PC-3 (cell line): ENCODE measurements at regions not wholly inside any gene's neighbourhood (a gene's known extent, or its start where the extent isn't known, plus 50 kb on each side); places are given as distances from the start of the nearest gene placed in this dataset.

Experiments
- ATAC-seq: fragments of 200-7000 bp; cut with Tn5 transposase; 2 replicates; pipeline ENCODE4 v1.9.1; 2020; ENCODE audit warnings: mild to moderate bottlenecking, moderate library complexity
- BruUV-seq: library from RNA; stranded (reverse); fragments of 400-500 nt; replicated peaks from 2 replicates; lab custom pipeline; 2021; lab: Mats Ljungman, UMichigan
- CTCF ChIA-PET: fragments of 300-600 bp; sonication (Branson Sonifier 250); formaldehyde crosslinking; loops from one replicate; lab custom pipeline; 2022; ENCODE audit warnings: antibody characterized with exemption; lab: Charles Lee
- POLR2A ChIA-PET: fragments of 300-600 bp; sonication (Branson Sonifier 250); formaldehyde crosslinking; loops from one replicate; lab custom pipeline; 2022; ENCODE audit warnings: antibody characterized with exemption; ENCODE audit not compliant: unreplicated experiment; lab: Charles Lee
- DNase-seq: peaks from one replicate; pipeline ENCODE4 v3.0.0-alpha.2; 2015
- H2AFZ ChIP-seq: fragments of 300-600 bp; sonication (generic); 2 replicates; pipeline ENCODE4 v1.6.0; 2016; ENCODE audit warnings: antibody characterized with exemption, low read length
- H3F3A ChIP-seq: fragments of 300-600 bp; sonication (generic); one replicate; pipeline ENCODE4 v1.6.0; 2017; ENCODE audit warnings: antibody characterized with exemption, low read length, control low read depth, mild to moderate bottlenecking; ENCODE audit not compliant: unreplicated experiment
- H3K27ac ChIP-seq: fragments of 300-600 bp; sonication (generic); 2 replicates; pipeline ENCODE4 v1.5.1; 2016; ENCODE audit warnings: mild to moderate bottlenecking, low read length
- H3K27me3 ChIP-seq: fragments of 300-600 bp; sonication (generic); 2 replicates; pipeline ENCODE4 v1.6.1; 2016; ENCODE audit warnings: low read length, mixed read lengths
- H3K36me3 ChIP-seq: fragments of 300-600 bp; sonication (generic); 2 replicates; pipeline ENCODE4 v1.6.1; 2016; ENCODE audit warnings: low read depth, mixed run types, low read length, mixed read lengths
- H3K4me1 ChIP-seq: fragments of 300-600 bp; sonication (generic); 2 replicates; pipeline ENCODE4 v1.5.1; 2016; ENCODE audit warnings: low read length; ENCODE audit not compliant: insufficient read depth
- H3K4me2 ChIP-seq: fragments of 300-600 bp; sonication (generic); 2 replicates; pipeline ENCODE4 v1.6.0; 2016; ENCODE audit warnings: low read length
- H3K4me3 ChIP-seq: fragments of 300-600 bp; sonication (generic); 2 replicates; pipeline ENCODE4 v1.5.1; 2016; ENCODE audit warnings: mild to moderate bottlenecking, low read length, mixed read lengths
- H3K79me2 ChIP-seq: fragments of 300-600 bp; sonication (generic); 2 replicates; pipeline ENCODE4 v1.6.1; 2017; ENCODE audit warnings: low read length, mixed read lengths
- H3K9ac ChIP-seq: fragments of 300-600 bp; sonication (generic); 2 replicates; pipeline ENCODE4 v1.6.0; 2016; ENCODE audit warnings: mild to moderate bottlenecking, low read length
- H3K9me2 ChIP-seq: fragments of 300-600 bp; sonication (generic); replicated peaks from 2 replicates; pipeline ENCODE4 v1.6.1; 2016; ENCODE audit warnings: mixed run types, low read length, mixed read lengths
- H3K9me3 ChIP-seq: fragments of 300-600 bp; sonication (generic); 2 replicates; pipeline ENCODE4 v1.6.1; 2016; ENCODE audit warnings: low read length, mixed read lengths
- H4K20me1 ChIP-seq: fragments of 300-600 bp; sonication (generic); 2 replicates; pipeline ENCODE4 v1.6.1; 2016; ENCODE audit warnings: low read length, mixed read lengths
- CTCF ChIP-seq: fragments of 300-600 bp; sonication (generic); conservative IDR thresholded peaks from 2 replicates; pipeline ENCODE4 v1.5.1; 2017; ENCODE audit warnings: antibody characterized with exemption, low read depth, mild to moderate bottlenecking, low read length
- EZH2 ChIP-seq: fragments of 300-600 bp; sonication (generic); IDR thresholded peaks from one replicate; pipeline ENCODE4 v1.6.1; 2017; ENCODE audit warnings: antibody characterized with exemption, mild to moderate bottlenecking, low read length; ENCODE audit not compliant: unreplicated experiment
- EZH2phosphoT487 ChIP-seq: fragments of 300-600 bp; sonication (generic); IDR thresholded peaks from 2 replicates; pipeline ENCODE4 v1.6.1; 2018; ENCODE audit warnings: mild to moderate bottlenecking, antibody characterized with exemption, low read length, borderline replicate concordance
- intact Hi-C: fragments of 100-400 bp; cut with micrococcal nuclease; formaldehyde crosslinking; loops from 2 replicates; pipeline ENCODE4 v1.9.0; 2023

- Histone ChIP-seq H3K27ac (no peak overlapping the region), H3K4me1 (no peaks in the 10 kb centered on the region), H3K79me2 (no peaks in the 10 kb centered on the region), H3K36me3 (no peaks in the 10 kb centered on the region), H4K20me1 (no peaks in the 10 kb centered on the region), H3K9me2 (no peaks in the 10 kb centered on the region), H3K9me3 (no peaks in the 10 kb centered on the region), H3K4me2 (no peak overlapping the region), H3K9ac (no peak overlapping the region), H2AFZ (no peak overlapping the region), H3K27me3 (no peaks in the 10 kb centered on the region; the same call in 1 of the 2 replicates), H3K4me3 (no peak overlapping the region), H3F3A (no peaks in the 10 kb centered on the region)
- DNase-seq (no peak), ATAC-seq (no peak)
- no TSS peak for BruUV-seq
- POLR2A ChIA-PET: no interaction called here
- no peak for TF ChIP-seq EZH2phosphoT487
- no peak for TF ChIP-seq EZH2
- TF ChIP-seq CTCF: no peak
- CTCF ChIA-PET: no interaction called here
- intact Hi-C loops: no loop called here
Measured at GRCh38 chr11:121367844-121368225, 75.3 kb downstream of the SC5D start.

- Histone ChIP-seq H3K27me3 (no peaks in the 10 kb centered on the region; the same call in 1 of the 2 replicates), H4K20me1 (no peaks in the 10 kb centered on the region), H3K9ac (no peak overlapping the region), H3K4me2 (no peak overlapping the region), H3K4me1 (no peaks in the 10 kb centered on the region), H3K79me2 (no peaks in the 10 kb centered on the region), H3K4me3 (no peak overlapping the region), H2AFZ (no peak overlapping the region), H3K27ac (no peak overlapping the region), H3F3A (no peaks in the 10 kb centered on the region), H3K36me3 (no peaks in the 10 kb centered on the region), H3K9me2 (no peaks in the 10 kb centered on the region), H3K9me3 (no peaks in the 10 kb centered on the region)
- intact Hi-C loops: no loop called here
- DNase-seq: no peak
- TF ChIP-seq EZH2phosphoT487: no peak
- no peak for TF ChIP-seq CTCF
- TF ChIP-seq EZH2: no peak
- BruUV-seq: no TSS peak
- POLR2A ChIA-PET: no interaction called here
- CTCF ChIA-PET: interaction anchor here (0.8 kb wide), 1 partner anchor 15 kb away, joined by 3 read pairs; no protein-coding TSS in a partner anchor
- ATAC-seq: no peak; the same call in 1 of the 2 replicates
Measured at GRCh38 chr11:121368364-121369240, 76.0 kb downstream of the SC5D start.

- Histone ChIP-seq H2AFZ (no peak overlapping the region), H3K9ac (no peak overlapping the region), H3F3A (no peaks in the 10 kb centered on the region), H3K4me3 (no peak overlapping the region), H3K27ac (no peak overlapping the region), H3K4me2 (no peak overlapping the region), H3K9me3 (no peaks in the 10 kb centered on the region), H4K20me1 (no peaks in the 10 kb centered on the region), H3K79me2 (no peaks in the 10 kb centered on the region), H3K4me1 (no peaks in the 10 kb centered on the region), H3K27me3 (no peaks in the 10 kb centered on the region; the same call in 1 of the 2 replicates), H3K9me2 (no peaks in the 10 kb centered on the region), H3K36me3 (no peaks in the 10 kb centered on the region)
- DNase-seq (no peak), ATAC-seq (no peak)
- intact Hi-C loops: no loop called here
- ChIA-PET CTCF (no interaction called here), POLR2A (no interaction called here)
- TF ChIP-seq CTCF (no peak), EZH2phosphoT487 (no peak), EZH2 (no peak)
- no TSS peak for BruUV-seq
Measured at GRCh38 chr11:121369366-121369765, 76.8 kb downstream of the SC5D start.
